HG02973 (cell line): ENCODE measurements at regions not wholly inside any gene's neighbourhood (a gene's known extent, or its start where the extent isn't known, plus 50 kb on each side); places are given as distances from the start of the nearest gene placed in this dataset.
"Not testable (repeated sequence)": the region's sequence is repeated elsewhere in the genome, so short reads cannot be mapped to it uniquely, and the experiment has no call there.

Source experiments
- ATAC-seq: cut with Tn5 transposase; IDR thresholded peaks from one replicate; pipeline ENCODE4 v1.9.1; 2021; ENCODE audit warnings: moderate library complexity; ENCODE audit not compliant: unreplicated experiment

DNA sequence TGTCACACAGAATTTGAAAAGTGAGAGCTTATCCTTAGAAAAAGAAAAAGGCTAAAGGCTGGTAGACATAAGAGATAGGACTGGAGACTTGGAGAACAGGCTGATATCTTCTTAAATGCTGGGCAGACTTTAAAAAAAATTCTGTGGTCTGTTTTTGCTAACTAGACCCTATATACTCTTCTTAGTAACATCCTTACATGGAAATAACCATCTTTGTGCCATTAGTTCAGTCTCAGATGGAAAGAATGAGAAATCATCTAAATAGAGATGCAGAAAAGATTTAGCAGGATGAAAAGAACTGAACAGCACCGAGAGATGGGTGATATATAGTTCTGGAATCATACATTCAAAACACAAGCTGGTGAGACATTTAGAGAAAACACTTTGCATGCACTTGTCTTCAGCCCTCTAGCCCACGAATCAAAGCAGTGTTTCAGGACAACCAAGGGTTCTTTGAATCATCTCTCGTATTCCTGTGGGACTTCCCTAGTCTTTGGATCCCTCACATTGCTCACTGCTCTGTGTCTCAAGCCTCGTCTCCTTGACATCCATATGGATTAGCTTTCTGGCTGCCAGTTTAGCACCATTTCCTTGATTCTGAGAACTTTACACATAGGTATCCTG lies 93.0 kb upstream of the LYSMD4 start:
- ATAC-seq: no peak

DNA sequence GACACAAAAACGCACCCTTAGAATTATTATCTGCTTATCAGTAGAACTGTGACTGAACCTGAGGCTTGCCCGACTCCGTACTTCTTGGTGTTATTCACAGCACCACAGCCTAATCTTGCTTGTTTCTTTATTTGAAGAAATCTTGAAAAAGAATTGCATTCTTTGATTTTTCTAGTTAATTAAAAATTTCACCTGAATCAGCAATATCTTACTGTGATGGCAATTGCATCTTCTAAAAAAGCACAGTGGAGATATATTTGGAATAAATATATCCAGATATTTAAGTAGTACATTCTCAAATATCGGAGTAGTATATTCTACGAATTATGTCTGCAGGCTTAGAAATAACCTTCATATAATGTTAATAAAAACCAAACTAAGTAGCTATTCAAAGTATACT lies 90.1 kb upstream of the LYSMD4 start:
- no peak for ATAC-seq

DNA sequence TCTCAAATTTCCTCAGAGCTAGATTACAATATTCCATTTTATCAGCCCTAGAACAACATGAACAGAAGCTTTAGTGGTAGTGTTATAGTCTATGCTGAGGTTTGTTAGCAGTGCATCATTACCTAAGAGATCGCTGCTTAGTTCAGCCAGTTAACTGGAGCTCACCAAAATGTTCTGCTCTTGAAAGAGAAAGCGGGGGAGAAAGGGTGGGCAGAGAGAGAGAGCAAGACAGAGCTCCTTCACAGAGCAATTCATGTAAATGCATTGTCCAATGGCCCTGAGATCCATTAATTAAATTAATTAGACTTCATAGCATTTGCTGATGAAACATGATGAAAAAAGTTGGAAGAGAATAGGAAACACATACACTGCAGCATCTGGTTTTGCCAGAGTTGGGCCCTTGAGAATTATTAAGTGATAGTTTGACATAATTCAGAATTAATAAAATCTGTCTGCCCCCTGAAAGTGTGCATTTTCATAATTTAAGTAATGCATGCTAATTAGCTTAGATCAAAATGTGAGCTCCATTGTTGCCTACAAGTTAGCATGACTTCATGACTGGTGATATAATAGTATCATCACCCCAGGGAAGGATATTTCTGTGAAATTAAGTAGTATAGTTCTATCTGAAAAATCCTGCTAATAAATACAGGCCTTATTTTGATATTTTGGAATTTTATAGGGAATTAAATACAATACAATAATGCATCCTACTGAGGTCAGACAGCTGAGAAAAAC lies 86.9 kb upstream of the LYSMD4 start:
- no peak for ATAC-seq

DNA sequence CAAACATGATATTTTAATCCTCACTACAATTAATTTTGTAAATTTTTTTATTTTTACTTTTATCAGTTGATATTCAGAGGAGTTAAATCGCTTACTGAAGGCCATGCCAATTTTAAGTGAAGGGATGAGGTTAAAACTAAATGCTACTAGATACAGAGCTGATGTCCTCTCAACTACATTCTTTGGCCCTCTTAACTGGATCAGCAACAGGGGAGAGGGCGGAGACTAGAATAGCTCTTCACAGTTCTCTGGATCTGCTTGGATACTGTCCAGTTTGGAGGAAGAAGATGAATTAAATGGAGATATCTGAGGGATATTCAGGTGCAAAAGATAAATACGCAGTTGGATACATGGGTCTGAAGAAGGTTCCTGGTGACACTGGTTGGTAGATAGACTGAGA lies 85.6 kb upstream of the LYSMD4 start:
- no peak for ATAC-seq

DNA sequence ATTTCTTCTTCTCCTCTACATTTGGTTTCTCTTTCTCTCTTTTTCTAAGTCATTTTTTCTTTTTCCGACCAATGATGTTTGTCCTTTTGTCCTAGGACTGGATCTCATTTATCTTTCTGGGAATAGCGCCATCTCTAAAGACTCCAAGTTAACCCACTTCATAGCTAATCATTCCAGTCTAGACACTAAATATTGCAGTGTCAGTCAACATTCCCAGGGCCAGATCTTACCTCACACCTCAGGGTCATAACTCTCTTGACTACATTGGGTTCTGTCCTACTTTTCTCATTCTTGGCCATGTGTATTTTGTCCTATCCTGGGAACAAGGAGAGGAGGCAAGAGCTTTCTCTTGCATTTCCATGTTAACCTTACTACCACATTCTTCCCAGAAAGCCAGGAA lies 83.6 kb upstream of the LYSMD4 start:
- not testable (repeated sequence) for ATAC-seq

DNA sequence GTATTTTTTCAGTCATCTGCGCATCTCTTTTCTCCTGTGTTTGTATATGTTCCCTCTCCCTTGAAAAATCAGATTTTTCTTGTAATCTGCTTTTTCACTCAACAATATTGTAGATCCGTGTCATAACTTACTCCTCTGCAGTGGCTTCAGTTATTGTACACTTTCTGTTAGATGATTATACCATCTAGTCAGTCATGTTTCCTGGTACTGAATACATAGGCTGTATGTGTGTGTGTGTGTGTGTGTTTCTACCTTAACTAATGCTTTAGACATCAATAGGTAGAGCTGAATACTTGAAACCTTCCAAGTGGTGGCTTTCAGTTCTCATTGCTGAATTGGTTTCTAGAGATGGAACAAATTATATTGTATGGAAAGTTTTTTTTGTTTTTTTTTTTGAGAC lies 77.4 kb upstream of the LYSMD4 start:
- ATAC-seq: not testable (repeated sequence)

DNA sequence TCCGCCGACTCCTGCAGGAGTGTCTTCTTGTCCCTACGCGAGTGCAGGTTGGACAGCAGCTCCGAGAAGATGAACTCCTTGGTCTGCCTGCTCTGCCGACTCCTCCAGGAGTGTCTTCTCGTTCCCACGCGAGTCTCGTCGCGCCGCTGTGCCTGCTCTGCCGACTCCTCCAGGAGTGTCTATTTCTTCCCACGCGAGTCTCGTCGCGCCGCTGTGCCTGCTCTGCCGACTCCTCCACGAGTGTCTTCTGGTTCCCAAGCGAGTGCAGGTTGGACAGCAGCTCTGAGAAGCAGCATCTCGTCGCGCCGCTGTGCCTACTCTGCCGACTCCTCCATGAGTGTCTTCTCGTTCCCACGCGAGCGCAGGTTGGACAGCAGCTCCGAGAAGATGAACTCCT lies 66.6 kb upstream of the LYSMD4 start:
- not testable (repeated sequence) for ATAC-seq

DNA sequence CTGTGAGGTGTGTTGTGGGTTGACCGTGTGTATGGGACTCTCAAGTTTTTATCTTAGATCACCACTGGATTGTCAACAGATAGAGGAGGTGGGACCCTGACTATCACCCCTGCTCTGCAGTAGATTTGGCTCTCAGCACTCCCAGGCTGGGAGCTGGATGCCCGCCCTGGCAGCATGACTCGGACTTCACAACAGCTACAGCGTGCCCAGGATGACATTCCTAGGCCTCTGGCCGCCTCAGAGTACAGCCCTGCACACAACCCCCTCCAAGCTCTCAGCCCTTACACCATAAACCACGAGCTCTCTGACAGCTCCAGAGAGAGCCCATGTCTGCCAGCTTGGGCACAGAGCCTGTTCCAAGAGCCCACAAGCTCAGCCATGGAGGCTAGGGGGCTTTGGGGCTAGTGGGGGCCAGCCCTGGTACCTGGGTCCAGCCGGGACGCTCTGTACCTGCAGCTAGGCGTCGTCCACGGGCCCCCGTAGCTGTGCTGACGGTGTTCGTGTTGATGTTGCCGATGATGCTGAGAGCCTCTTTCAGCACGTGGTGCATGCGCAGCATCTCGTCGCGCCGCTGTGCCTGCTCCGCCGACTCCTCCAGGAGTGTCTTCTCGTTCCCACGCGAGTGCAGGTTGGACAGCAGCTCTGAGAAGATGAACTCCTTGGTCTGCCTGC lies 66.1 kb upstream of the LYSMD4 start:
- ATAC-seq: not testable (repeated sequence)

DNA sequence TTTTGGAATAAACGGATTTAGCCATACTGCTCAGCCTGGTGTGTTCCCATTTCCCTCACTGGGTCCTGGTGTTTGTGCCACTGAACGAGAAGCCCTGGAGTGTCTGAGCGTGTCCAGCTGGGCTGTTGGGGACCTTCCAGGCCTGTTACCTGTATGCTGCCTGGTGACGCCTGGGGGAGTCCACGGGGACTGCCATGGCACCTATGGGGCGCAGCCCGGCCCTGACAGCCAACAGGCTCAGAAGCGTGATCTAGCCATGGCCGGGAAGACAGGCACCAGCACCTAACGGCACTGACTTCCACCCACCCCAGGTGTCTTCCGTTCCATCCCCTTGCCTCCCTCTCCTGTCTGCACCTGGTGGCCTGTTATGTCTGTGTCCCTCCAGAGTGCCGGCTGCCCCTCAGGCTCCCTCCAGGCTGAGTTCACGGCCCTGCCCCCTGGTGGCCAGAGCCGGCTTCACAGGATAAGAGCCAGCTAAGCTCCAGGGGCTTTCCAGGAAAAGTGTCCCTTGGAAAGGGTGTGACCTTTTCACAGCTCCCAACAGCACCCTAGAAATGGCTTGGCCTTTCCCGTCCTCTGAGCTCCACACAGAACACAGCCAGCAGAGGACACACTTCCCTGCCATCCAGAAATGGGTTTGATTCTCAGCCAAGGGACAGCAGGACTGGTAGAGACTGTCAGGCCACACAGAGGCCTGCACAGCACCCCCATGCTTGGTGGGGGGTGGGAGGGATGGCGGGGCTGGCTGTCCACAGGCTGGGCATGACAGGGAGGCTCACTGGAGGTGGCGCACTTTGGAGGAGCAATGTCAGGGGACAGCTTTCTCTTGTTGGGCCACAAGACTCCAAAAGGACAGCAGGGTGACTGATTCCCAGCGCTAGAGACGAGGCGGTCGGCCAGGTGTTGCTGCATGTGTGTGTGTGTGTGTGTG lies 64.0 kb upstream of the LYSMD4 start:
- ATAC-seq: not testable (repeated sequence)

DNA sequence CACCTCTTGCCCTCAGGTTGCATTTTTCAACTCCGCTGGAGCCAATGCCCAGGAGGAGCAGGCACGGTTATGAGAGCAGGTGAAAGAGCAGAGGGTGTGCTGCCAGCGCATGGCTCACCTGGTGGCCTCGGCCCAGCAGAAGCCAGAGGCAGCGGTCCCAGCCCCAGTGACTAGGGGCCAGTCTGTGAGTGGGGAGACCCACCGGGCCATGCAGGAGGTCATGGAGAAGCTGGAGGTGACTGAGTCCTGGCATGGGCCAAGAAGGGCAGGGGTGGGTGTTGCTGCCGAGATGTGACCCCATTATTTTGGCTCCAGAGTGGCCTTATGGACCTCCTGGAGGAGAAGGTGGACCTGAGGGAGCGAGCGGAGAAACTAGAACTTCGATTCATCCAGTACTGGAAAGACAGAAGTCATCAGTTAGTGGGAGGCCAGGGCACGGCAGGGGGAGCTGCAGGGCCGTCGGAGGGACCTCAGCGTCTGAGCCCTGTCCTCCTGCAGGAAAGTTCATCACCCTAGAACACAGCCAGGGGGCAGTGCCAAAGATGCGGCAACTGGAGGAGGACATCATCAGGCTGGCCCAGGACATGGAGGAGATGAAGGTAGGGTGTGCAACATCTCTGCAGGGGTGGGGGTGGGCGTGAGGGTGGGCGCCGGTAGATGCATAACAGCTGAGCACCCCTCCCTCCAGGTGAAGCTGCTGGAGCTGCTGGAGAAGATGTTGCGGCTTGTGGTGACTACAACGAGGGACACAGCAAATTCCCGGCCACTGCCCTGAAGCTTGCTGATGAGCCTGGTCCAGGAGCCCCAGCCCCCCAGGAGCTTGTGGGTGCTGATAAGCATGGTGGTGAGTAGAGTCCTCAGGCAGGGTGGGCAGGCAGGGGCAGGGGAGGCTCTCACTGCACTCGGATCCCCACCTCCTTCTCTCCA lies 58.9 kb upstream of the LYSMD4 start:
- ATAC-seq: not testable (repeated sequence)

DNA sequence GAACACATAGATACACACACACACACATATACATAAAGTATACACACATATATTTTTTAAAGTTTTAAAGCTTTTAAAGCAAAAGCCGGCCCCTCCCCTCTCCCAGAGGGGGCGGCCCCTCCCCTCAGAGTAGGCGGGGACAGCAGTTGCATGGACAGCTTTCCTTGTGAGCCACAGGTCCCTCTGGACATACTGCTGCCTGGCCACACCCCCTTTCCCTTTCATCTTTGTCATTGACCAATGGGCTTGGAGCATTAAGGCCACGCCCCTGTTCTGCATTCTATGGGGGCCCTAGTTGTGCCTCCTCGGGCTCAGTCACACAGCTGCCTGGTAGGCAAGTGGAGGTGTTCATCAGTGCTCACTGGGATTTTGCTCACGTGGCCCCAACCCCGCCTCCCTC lies 57.5 kb upstream of the LYSMD4 start:
- not testable (repeated sequence) for ATAC-seq

DNA sequence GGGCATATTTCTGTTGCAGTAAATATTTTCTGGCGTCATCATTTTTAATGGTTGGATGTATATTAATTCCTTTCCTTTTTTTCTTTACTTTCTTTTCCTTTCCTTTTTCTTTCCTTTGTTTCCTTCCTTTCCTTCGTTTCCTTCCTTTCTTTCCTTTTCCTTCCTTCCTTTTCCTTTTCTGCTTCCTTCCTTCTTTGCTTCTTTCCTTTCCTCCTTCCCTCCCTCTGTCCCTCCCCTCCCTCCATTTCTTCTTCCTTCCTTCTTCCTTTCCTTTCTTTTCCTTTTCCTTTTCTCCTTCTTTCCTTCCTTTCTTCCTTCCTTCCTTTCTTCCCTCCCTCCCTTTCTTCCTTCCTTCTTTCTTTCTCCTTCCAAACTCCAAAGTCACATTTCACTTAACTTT lies 54.9 kb upstream of the LYSMD4 start:
- ATAC-seq: no peak

DNA sequence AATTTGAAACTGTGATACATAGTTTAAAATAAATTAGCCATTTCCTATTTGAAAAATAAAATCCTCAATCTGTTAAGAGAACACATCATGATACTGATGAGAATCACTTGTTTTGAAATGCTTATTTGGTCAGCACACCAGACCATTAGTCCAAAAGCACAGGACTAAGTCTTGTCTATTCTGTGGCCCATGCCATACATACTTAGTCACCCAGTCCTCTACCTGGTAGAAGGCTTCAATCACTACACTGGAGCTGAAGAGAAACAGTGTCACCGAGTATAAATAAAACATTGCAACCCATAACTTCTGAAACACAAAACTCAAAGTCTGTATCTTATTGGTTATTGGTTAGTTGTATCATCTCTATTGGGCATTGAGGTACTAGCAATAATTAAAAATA lies 51.6 kb upstream of the LYSMD4 start:
- ATAC-seq: not testable (repeated sequence)

DNA sequence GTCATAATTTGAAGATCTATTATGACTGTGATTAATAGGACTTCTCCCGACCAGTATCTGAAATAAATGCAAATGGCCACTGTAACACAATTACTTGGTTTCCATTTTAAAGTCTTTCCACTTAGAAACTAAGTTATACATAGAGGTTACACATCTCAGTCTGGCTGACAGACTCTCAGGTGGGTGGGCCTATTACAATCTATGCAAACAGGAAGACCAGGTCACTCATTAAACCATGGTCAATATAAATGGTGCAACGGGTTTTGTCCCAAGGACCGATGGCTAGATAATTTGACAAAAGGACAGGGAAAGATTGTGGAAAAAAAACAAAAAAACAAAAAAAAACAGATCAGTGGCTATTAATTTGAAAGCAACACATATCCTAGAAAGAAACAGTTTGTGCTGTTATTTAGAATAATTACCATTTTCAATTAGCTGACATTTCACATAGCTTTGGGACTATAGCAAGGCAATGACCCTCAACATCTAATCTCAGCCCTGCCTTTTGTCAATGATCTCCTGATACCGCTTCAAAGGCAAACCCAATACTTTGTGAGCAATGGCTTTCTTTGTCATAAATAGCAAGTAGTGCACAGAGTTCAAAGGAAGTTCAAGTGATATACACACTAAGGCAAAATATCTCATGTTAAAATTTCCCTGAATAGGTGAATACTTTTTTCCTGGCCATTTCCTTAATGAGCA lies 50.8 kb upstream of the LYSMD4 start:
- ATAC-seq: not testable (repeated sequence)
